GM18951 (cell line): ENCODE measurements at regions not wholly inside any gene's neighbourhood (a gene's known extent, or its start where the extent isn't known, plus 50 kb on each side); places are given as distances from the start of the nearest gene placed in this dataset.

Experiments used
- POLR2A ChIP-seq: IDR thresholded peaks from 4 replicates; pipeline ENCODE4 v1.6.1; 2011; ENCODE audit warnings: mild to moderate bottlenecking; ENCODE audit not compliant: insufficient read length, insufficient read depth; ENCODE audit errors: extremely low read depth
- in situ Hi-C: fragments of 300-500 bp; cut with MboI; formaldehyde crosslinking; loops from one replicate; pipeline ENCODE4 v1.12.0; 2022; ENCODE audit warnings: low sequenced_read_pairs, mixed read lengths, inconsistent platforms; ENCODE audit not compliant: unreplicated experiment

GRCh38 chr4:176843710-176844109 is 51.0 kb upstream of the VEGFC start:
- TF ChIP-seq POLR2A: no peak

GRCh38 chr4:176844448-176844847 is 51.7 kb upstream of the VEGFC start:
- in situ Hi-C loops: no loop called here
- no peak for TF ChIP-seq POLR2A

More at GRCh38 chr4:176843710-176844109, 51.0 kb upstream of the VEGFC start:
- in situ Hi-C loops: no loop called here

GRCh38 chr4:176845636-176846035 is 52.9 kb upstream of the VEGFC start:
- TF ChIP-seq POLR2A: no peak
- in situ Hi-C loops: no loop called here

GRCh38 chr4:176849076-176849475 is 56.4 kb upstream of the VEGFC start:
- in situ Hi-C loops: no loop called here
- no peak for TF ChIP-seq POLR2A

- in situ Hi-C loops: no loop called here
- TF ChIP-seq POLR2A: no peak
Measured at GRCh38 chr4:176850436-176850835, 57.7 kb upstream of the VEGFC start.

- TF ChIP-seq POLR2A: no peak
- in situ Hi-C loops: no loop called here
Measured at GRCh38 chr4:176856421-176856820, 63.7 kb upstream of the VEGFC start.

- no peak for TF ChIP-seq POLR2A
- in situ Hi-C loops: no loop called here
Measured at GRCh38 chr4:176858839-176859238, 66.1 kb upstream of the VEGFC start.

GRCh38 chr4:176864238-176864637 is 71.5 kb upstream of the VEGFC start:
- in situ Hi-C loops: no loop called here
- no peak for TF ChIP-seq POLR2A

GRCh38 chr4:176868676-176869075 is 76.0 kb upstream of the VEGFC start:
- in situ Hi-C loops: no loop called here

GRCh38 chr4:176872461-176872860 is 79.7 kb upstream of the VEGFC start:
- in situ Hi-C loops: no loop called here

More at GRCh38 chr4:176868676-176869075, 76.0 kb upstream of the VEGFC start:
- no peak for TF ChIP-seq POLR2A

GRCh38 chr4:176874721-176875445 is 82.2 kb upstream of the VEGFC start:
- no peak for TF ChIP-seq POLR2A
- in situ Hi-C loops: no loop called here

More at GRCh38 chr4:176872461-176872860, 79.7 kb upstream of the VEGFC start:
- TF ChIP-seq POLR2A: no peak

- TF ChIP-seq POLR2A: no peak
- in situ Hi-C loops: no loop called here
Measured at GRCh38 chr4:176875446-176875930, 82.8 kb upstream of the VEGFC start.

- in situ Hi-C loops: no loop called here
- TF ChIP-seq POLR2A: no peak
Measured at GRCh38 chr4:176879380-176880116, 86.8 kb upstream of the VEGFC start.

GRCh38 chr4:176882206-176882605 is 89.5 kb upstream of the VEGFC start:
- in situ Hi-C loops: no loop called here

GRCh38 chr4:176883108-176883550 is 90.4 kb upstream of the VEGFC start:
- TF ChIP-seq POLR2A: no peak
- in situ Hi-C loops: no loop called here

More at GRCh38 chr4:176882206-176882605, 89.5 kb upstream of the VEGFC start:
- TF ChIP-seq POLR2A: no peak
